B cell (primary cell): ENCODE measurements at regions not wholly inside any gene's neighbourhood (a gene's known extent, or its start where the extent isn't known, plus 50 kb on each side); places are given as distances from the start of the nearest gene placed in this dataset.

Source experiments
- ATAC-seq: fragments of 200-7000 bp; cut with Tn5 transposase; one replicate; pipeline ENCODE4 v1.10.0; 2021; ENCODE audit warnings: low read depth, mild to moderate bottlenecking, moderate number of reproducible peaks, moderate library complexity
- CTCF ChIA-PET: fragments of 350-600 bp; sonication (Branson Sonifier 250); formaldehyde crosslinking; loops from one replicate; lab custom pipeline; 2021; ENCODE audit warnings: antibody characterized with exemption, inconsistent platforms; lab: Charles Lee
- POLR2A ChIA-PET: fragments of 350-600 bp; sonication (Branson Sonifier 250); formaldehyde crosslinking; loops from one replicate; lab custom pipeline; 2021; ENCODE audit warnings: antibody characterized with exemption; lab: Charles Lee
- DNase-seq: peaks from one replicate; pipeline ENCODE4 v3.0.0; 2013
- H2AFZ ChIP-seq: 2 replicates; pipeline ENCODE4 v1.6.1; 2012; ENCODE audit warnings: mild to moderate bottlenecking, low read depth, low read length; ENCODE audit not compliant: insufficient read depth, poor library complexity, severe bottlenecking
- H3K27ac ChIP-seq, 2 donors: 1 replicate in 1 of 2; 2 replicates in 1 of 2; pipeline ENCODE4 v1.5.1; 2012 to 2013; ENCODE audit warnings: low read length in 2 of 2, mild to moderate bottlenecking in 2 of 2, moderate library complexity in 1 of 2
- H3K27me3 ChIP-seq, 4 experiments: fragments of 200-600 bp in 1 of 4; sonication (generic) in 1 of 4; replicated peaks in 1 of 4; 1 replicate in 2 of 4; 2 replicates in 2 of 4; pipeline versions ENCODE4 v1.6.1 to v1.7.0; 2013 to 2016; ENCODE audit warnings: low read length in 3 of 4, mild to moderate bottlenecking in 2 of 4, mixed read lengths in 1 of 4, moderate library complexity in 1 of 4; ENCODE audit not compliant: insufficient read depth in 4 of 4, control insufficient read depth in 3 of 4; ENCODE audit errors: control extremely low read depth in 1 of 4
- H3K36me3 ChIP-seq, 2 experiments: replicated peaks in 1 of 2; 1 replicate in 1 of 2; 2 replicates in 1 of 2; pipeline versions ENCODE4 v1.6.1 to v1.7.1; 2013; ENCODE audit warnings: low read length in 1 of 2; ENCODE audit not compliant: insufficient read depth in 2 of 2, control insufficient read depth in 1 of 2; ENCODE audit errors: control extremely low read depth in 1 of 2, extremely low read depth in 1 of 2
- H3K4me1 ChIP-seq, 2 donors: fragments of 200-600 bp in 1 of 2; sonication (generic) in 1 of 2; 1 replicate in 1 of 2; 2 replicates in 1 of 2; pipeline versions ENCODE4 v1.5.1 to v1.6.1; 2013 to 2017; ENCODE audit warnings: low read length in 2 of 2; ENCODE audit not compliant: control insufficient read depth in 2 of 2, insufficient read depth in 2 of 2
- H3K4me2 ChIP-seq: replicated peaks from 2 replicates; pipeline ENCODE3; 2012; ENCODE audit warnings: mild to moderate bottlenecking, low read depth, low read length; ENCODE audit not compliant: poor library complexity, severe bottlenecking
- H3K4me3 ChIP-seq, 5 experiments: fragments of 200-600 bp in 1 of 5; sonication (generic) in 1 of 5; 1 replicate in 3 of 5; 2 replicates in 2 of 5; pipeline versions ENCODE4 v1.5.1 to v1.7.0; 2011 to 2016; ENCODE audit warnings: low read length in 4 of 5, mild to moderate bottlenecking in 4 of 5, low read depth in 2 of 5, control low read depth in 1 of 5, moderate library complexity in 1 of 5; ENCODE audit not compliant: insufficient read depth in 1 of 5; ENCODE audit errors: control extremely low read depth in 1 of 5, extremely low read depth in 1 of 5
- H3K79me2 ChIP-seq: fragments of 200-600 bp; sonication (generic); one replicate; pipeline ENCODE4 v1.6.0; 2016; ENCODE audit warnings: low read length; ENCODE audit not compliant: control insufficient read depth, insufficient read depth
- H3K9ac ChIP-seq: fragments of 200-600 bp; sonication (generic); 2 replicates; pipeline ENCODE4 v1.6.1; 2017; ENCODE audit warnings: mild to moderate bottlenecking, low read length, moderate library complexity
- H3K9me3 ChIP-seq, 3 donors: one replicate each; pipeline versions ENCODE4 v1.6.1 to v1.7.1; 2013; ENCODE audit warnings: low read length in 2 of 3; ENCODE audit not compliant: control insufficient read depth in 2 of 3, insufficient read depth in 1 of 3; ENCODE audit errors: control extremely low read depth in 1 of 3
- H4K20me1 ChIP-seq: 2 replicates; pipeline ENCODE4 v1.6.0; 2012; ENCODE audit warnings: mild to moderate bottlenecking, low read length; ENCODE audit not compliant: insufficient read depth, control insufficient read depth, poor library complexity, severe bottlenecking
- H3K27ac Mint-ChIP-seq: one replicate; pipeline ENCODE4 v1.8.0; 2021; ENCODE audit warnings: mixed read lengths
- H3K27me3 Mint-ChIP-seq: one replicate; pipeline ENCODE4 v1.8.0; 2021; ENCODE audit warnings: mixed read lengths
- H3K4me1 Mint-ChIP-seq: one replicate; pipeline ENCODE4 v1.8.0; 2021; ENCODE audit warnings: mixed read lengths
- H3K4me3 Mint-ChIP-seq: one replicate; pipeline ENCODE4 v1.8.0; 2021; ENCODE audit warnings: mixed read lengths
- H3K9me3 Mint-ChIP-seq: one replicate; pipeline ENCODE4 v1.8.0; 2022; ENCODE audit warnings: mixed read lengths; ENCODE audit not compliant: insufficient read depth
- EZH2 ChIP-seq: IDR thresholded peaks from 2 replicates; pipeline ENCODE4 v1.6.1; 2012; ENCODE audit warnings: borderline replicate concordance, low read depth, mild to moderate bottlenecking, moderate library complexity, low read length; ENCODE audit not compliant: insufficient read depth, poor library complexity, severe bottlenecking
- WGBS: methylation state at CpG from one replicate; pipeline ENCODE4 v1.1.5; 2013; ENCODE audit warnings: missing lambda C conversion rate; ENCODE audit not compliant: insufficient coverage; 5-methylcytosine and 5-hydroxymethylcytosine counted together
- intact Hi-C: fragments of 100-400 bp; cut with micrococcal nuclease; formaldehyde crosslinking; loops from one replicate; pipeline ENCODE4 v1.10.0; 2022
- TF ChIP-seq, protein P1 (sequence below): fragments of 200-600 bp; IDR thresholded peaks from one replicate; pipeline ENCODE4 v1.8.0; 2022; ENCODE audit warnings: antibody characterized with exemption, mild to moderate bottlenecking

DNA sequence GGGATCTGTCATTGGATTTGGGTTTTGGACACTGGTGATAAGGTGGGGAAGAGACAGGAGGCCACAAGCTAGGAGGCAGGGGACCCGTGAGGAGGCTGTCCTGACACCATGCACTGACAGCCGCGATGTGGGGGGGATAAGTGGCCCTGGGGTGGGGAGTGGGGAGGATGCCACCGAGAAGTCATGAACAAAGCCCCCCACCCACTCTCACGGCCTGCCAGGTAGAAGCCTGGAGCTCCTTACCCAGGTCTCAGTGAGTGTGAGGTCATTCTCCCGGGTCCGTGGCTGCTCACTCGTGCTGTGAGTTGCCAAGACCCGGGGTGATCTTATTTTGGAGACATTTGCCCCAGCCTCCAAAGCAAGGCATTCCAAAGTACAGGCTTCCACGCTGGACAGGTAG lies 165.9 kb upstream of the TNRC6C start:
- 95% methylated on average over 6 of the region's 10 CpGs for WGBS
- Histone ChIP-seq H3K9ac (no peak overlapping the region), H3K9me3 (no peaks in the 10 kb centered on the region), H3K27me3 (peaks cover 0 to 45% (median 4%) of the 10 kb centered on the region in 4 experiments), H2AFZ (no peak overlapping the region), H3K79me2 (no peaks in the 10 kb centered on the region), H3K4me1 (no peaks in the 10 kb centered on the region), H3K4me2 (no peak overlapping the region), H4K20me1 (no peaks in the 10 kb centered on the region), H3K4me3 (no peak overlapping the region), H3K27ac (no peak overlapping the region), H3K36me3 (no peaks in the 10 kb centered on the region)
- POLR2A ChIA-PET: interaction anchor here (0.6 kb wide), 1 partner anchor 1187 kb away, joined by 3 read pairs; the partner anchor contains the start of gene LGALS3BP
- no peak overlapping the region for H3K27ac Mint-ChIP-seq
- no peak overlapping the region for H3K4me3 Mint-ChIP-seq
- peaks cover 39% of the 10 kb centered on the region for H3K27me3 Mint-ChIP-seq
- no peaks in the 10 kb centered on the region for H3K9me3 Mint-ChIP-seq
- ATAC-seq: no peak
- no peak for TF ChIP-seq EZH2
- CTCF ChIA-PET: interaction anchor here (0.6 kb wide), 1 partner anchor 206 kb away, joined by 3 read pairs; no protein-coding TSS in a partner anchor
- intact Hi-C loops: no loop called here
- DNase-seq: no peak
- peaks cover 6% of the 10 kb centered on the region for H3K4me1 Mint-ChIP-seq

GRCh38 chr17:77793146-77793970 lies 165.1 kb upstream of the TNRC6C start:
- H2AFZ ChIP-seq: no peak overlapping the region
- ChIA-PET CTCF (no interaction called here), POLR2A (no interaction called here)
- ATAC-seq (no peak), DNase-seq (no peak)
- intact Hi-C loops: no loop called here
- no peak overlapping the region for H3K4me2 ChIP-seq
- 84% methylated on average over 37 of the region's 40 CpGs for WGBS
- Mint-ChIP-seq H3K27ac (no peak overlapping the region), H3K4me3 (no peak overlapping the region), H3K4me1 (peaks cover 6% of the 10 kb centered on the region), H3K27me3 (peaks cover 39% of the 10 kb centered on the region), H3K9me3 (no peaks in the 10 kb centered on the region)
- no peaks in the 10 kb centered on the region for H3K4me1 ChIP-seq
- no peak overlapping the region for H3K27ac ChIP-seq
- no peaks in the 10 kb centered on the region for H4K20me1 ChIP-seq
- H3K9me3 ChIP-seq: no peaks in the 10 kb centered on the region
- no peak for TF ChIP-seq EZH2
- TF ChIP-seq, protein P1, sequence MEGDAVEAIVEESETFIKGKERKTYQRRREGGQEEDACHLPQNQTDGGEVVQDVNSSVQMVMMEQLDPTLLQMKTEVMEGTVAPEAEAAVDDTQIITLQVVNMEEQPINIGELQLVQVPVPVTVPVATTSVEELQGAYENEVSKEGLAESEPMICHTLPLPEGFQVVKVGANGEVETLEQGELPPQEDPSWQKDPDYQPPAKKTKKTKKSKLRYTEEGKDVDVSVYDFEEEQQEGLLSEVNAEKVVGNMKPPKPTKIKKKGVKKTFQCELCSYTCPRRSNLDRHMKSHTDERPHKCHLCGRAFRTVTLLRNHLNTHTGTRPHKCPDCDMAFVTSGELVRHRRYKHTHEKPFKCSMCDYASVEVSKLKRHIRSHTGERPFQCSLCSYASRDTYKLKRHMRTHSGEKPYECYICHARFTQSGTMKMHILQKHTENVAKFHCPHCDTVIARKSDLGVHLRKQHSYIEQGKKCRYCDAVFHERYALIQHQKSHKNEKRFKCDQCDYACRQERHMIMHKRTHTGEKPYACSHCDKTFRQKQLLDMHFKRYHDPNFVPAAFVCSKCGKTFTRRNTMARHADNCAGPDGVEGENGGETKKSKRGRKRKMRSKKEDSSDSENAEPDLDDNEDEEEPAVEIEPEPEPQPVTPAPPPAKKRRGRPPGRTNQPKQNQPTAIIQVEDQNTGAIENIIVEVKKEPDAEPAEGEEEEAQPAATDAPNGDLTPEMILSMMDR: no peak
- no peaks in the 10 kb centered on the region for H3K79me2 ChIP-seq
- no peaks in the 10 kb centered on the region for H3K36me3 ChIP-seq
- H3K4me3 ChIP-seq: no peak overlapping the region
- H3K27me3 ChIP-seq: peaks cover 0 to 49% (median 4%) of the 10 kb centered on the region in 4 experiments
- H3K9ac ChIP-seq: no peak overlapping the region
